NCI-H2029 (cell line): ENCODE measurements at regions not wholly inside any gene's neighbourhood (a gene's known extent, or its start where the extent isn't known, plus 50 kb on each side); places are given as distances from the start of the nearest gene placed in this dataset.

Experiments used
- DNase-seq: peaks from one replicate; lab custom pipeline; 2025; lab: John Stamatoyannopoulos, UW

- DNase-seq, result peak; percentile 30
Observed at GRCh38 chr2:121075006-121075551, 209.9 kb downstream of the TFCP2L1 start.

DNA sequence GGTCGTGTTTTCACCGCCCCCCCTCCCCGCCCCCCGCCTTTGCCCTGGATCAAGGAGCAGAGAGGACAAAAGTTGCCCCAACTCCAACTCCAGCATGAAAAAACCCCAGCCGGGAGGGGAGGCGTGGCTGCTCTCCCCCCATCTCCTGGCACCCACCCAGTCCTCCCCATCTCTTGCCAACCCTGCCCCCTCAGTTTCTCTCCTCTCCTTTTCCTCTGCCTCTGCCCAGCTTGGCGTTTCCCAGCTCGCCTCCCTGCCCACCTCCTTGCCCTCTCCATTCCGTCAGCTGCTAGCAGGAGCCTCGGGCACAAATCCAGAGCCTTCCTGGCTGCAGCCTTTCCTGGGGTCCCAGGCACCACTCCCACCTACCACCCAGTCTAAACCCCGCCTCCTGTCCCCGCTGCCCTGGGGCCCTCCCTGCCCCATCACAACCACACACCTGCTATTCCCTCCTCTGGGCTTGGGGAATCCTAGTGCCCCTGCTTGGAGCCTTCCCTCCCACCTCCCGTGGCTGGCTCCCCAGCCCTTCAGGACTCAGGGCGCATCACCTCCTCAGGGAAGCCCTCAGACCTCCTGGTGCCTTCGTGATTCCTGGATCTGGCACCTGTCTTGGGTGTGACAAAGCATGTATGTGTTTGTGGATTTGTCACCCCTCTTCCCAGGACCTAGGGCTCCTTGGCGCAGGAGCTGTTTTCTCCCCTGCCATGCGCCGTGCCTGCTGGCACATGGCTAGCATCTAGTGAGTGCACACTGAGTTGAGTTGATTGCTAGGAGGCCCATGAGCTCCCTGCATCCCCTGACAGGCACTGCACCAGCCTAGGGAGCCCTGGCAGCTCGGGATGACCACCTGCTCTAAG lies 209.1 kb downstream of the TFCP2L1 start:
- DNase-seq, result no peak

DNA sequence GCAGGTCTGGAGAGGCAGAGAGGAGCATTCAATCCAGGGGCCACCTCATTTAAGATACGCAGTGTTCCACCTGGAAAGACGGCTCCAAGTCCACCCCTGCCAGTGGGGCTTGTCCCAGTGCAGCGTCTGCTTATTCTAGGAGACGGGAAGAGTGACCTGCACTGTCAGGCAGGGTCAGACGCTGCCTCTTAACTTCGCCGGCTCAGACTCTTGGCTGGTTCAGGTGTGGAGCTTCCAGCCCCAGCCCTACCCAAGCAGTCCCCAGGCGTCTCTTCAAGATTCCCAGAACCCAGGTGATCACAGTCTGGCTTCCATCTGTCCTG lies 208.5 kb downstream of the TFCP2L1 start:
- no peak for DNase-seq

DNA sequence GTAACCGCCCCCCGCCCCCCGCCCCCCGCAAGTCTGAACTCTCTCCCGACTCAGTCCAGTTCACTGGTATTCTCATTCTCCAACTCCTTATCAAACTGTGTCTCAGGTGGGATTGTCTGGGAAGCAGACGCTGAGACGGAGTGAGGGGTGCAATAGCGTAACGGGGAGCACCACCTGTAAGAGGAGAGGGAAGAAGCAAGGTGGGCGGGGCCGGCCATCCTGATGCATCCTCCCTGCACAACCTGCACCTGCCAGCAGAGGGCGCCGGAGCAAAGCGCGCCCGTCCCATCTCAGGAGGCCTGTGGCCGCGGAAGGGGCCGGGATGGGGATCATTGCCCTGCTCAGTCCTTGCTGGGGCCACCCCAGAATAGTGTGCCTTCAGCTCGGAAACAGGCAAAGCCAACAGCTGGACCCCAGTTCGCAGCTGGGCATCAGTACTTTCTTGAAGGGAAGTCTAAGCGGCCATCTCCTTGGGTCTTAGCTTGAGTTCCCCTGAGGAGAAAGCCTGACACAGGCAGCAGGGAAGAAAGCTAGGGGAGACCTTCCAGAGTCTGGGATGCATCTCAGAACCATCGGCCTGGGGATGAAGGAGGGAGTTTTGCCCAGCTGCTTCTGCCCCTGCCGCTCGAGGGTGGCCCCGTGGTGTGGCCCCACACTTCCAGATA lies 208.0 kb downstream of the TFCP2L1 start:
- DNase-seq, result peak; percentile 31

GRCh38 chr2:121078899-121079298 lies 206.1 kb downstream of the TFCP2L1 start:
- DNase-seq, result no peak

- no peak for DNase-seq
Observed at GRCh38 chr2:121080013-121080772, 204.8 kb downstream of the TFCP2L1 start.

DNA sequence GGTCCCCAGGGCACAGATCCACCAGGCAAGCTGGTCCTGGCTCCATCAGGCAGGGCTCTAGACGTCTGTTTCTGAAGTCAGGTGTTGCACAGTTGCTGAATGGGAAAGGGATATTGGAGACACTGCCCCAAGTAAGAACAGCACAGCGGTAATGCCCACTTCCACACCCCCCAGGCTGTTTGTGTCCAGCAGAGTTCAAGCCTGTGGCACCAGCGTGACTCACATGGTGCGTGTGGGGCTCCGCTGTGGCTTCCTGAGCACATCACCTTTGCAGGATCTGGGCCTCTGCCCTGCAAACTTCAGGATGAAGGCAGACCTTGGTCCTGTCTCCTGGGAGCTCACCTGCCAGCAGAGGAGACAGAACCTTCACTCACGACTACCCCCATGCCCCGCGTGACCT lies 203.3 kb downstream of the TFCP2L1 start:
- no peak for DNase-seq

- no peak for DNase-seq
Observed at GRCh38 chr2:121082191-121082590, 202.8 kb downstream of the TFCP2L1 start.

GRCh38 chr2:121084130-121084680 lies 200.8 kb downstream of the TFCP2L1 start:
- no peak for DNase-seq

GRCh38 chr2:121085801-121086200 lies 199.2 kb downstream of the TFCP2L1 start:
- peak; percentile 44 for DNase-seq

DNA sequence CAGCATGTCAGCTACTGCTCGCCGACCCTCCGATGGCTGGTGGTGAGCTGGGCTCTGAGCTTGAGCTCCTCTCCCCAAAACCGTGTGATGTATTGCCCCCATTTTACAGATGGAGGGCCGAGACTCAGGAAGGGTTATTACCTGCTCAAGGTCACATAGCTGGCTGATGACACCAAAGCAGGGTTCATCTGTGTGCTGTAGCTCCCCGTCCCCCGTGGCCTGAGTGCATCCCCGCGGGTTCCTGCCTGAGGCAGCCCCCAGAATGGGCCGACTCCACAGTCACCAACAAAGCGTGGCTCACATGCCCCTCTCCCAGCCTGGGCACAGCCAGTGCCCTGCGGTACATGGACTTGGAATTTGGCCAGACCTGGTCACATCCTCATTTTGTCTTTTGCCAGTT lies 198.6 kb downstream of the TFCP2L1 start:
- no peak for DNase-seq

DNA sequence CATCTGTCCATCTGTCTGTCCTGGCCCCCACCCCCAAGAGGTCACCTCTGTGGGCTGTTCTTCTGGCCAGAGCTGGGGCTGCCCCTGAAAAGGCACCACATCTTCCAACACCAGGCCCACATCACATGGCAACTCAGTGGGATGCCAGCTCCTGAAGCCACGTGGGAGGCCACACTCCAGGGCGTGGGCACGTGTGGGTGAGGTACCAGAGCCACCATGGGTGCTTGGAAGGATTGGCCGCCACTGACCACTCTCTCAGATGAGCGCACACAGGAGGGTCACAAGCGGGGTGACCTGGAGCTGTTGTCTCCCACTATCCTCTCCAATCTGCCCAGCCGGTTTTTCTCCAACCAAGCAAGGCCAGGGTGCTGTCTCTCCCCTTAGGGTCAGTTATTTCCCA lies 197.9 kb downstream of the TFCP2L1 start:
- no peak for DNase-seq

DNA sequence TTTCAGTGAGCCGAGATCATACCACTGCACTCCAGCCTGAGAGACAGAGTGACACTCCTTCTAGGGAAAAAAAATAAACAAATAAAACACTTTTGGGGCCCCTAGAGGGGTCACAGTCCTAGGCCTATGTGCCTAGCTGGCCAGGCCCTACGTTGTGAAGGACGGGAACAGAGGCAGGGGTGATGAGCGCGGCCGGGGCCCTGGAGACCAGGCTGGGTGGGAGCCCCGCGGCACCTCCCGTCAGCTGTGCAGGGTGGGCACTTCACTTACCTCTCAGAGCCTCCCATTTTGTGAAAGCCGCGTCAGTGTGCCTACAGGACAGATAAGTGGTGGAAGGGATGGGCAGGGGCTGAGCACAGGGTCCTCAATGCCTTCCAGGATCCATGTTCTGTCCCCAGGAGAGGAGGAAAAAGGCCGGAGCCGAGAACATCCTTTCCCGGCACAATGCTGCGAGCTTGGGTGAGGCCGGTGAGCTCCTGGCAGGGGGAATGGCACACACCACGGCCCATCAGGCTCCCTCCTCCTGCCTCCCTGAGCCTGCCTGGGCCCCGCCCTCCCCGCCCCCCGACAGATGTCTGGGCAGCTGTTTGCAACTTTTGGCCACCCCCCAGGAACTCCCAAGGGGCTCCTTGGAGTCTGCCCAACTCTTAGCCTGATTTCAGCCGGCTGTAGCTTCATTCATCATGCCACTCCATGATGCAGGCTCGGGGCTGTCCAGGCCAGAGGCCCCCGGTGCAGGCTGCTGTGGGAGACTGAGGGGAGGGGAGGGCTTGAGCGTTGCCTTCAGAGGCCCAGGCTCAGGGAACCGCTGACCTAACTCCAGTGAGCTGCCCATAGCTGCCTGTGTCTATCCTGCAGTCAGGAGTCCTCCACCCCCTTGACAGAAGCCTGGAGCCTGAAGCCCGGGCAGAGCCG lies 196.5 kb downstream of the TFCP2L1 start:
- no peak for DNase-seq

DNA sequence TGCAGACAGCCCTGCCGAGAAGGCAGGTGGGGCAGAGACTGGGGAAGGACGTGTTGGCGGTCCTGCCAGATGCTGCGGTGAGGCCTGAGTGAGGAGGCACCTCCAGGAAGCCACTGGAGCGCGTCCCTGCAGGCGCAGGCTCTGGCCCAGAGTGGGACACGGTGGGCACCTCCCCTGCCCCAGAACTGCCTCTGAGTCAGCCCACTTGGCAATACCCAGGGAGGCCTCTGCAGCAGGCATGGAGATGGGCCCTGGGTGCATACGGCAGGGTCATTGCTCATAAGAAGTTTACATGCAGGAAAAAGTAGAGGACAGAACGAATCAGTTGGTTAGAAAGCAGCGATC lies 195.9 kb downstream of the TFCP2L1 start:
- no peak for DNase-seq

- DNase-seq, result peak; percentile 26
Observed at GRCh38 chr2:121090088-121090715, 194.8 kb downstream of the TFCP2L1 start.

- DNase-seq, result no peak
Observed at GRCh38 chr2:121092095-121092494, 192.9 kb downstream of the TFCP2L1 start.

- DNase-seq, result no peak
Observed at GRCh38 chr2:121093692-121094091, 191.3 kb downstream of the TFCP2L1 start.

- no peak for DNase-seq
Observed at GRCh38 chr2:121094101-121094500, 190.9 kb downstream of the TFCP2L1 start.

DNA sequence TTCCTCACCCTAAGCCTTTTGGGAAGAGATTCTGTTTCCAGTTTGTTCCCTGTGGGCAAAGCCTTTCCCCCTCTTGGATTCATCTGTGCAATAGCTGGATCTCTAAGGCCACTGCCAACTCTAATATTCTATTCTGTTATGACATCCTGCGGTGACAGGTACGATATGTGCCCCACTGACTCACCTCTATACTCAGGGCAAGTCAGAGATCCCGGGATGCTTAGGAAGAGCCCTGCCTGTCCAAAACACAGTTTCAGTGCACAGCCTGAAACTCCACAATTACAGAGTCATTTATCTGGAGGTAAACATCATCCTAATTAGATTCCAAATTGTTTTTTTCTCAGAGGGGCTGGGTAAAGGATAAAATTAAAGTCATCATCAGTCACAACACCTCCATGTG lies 190.2 kb downstream of the TFCP2L1 start:
- no peak for DNase-seq

DNA sequence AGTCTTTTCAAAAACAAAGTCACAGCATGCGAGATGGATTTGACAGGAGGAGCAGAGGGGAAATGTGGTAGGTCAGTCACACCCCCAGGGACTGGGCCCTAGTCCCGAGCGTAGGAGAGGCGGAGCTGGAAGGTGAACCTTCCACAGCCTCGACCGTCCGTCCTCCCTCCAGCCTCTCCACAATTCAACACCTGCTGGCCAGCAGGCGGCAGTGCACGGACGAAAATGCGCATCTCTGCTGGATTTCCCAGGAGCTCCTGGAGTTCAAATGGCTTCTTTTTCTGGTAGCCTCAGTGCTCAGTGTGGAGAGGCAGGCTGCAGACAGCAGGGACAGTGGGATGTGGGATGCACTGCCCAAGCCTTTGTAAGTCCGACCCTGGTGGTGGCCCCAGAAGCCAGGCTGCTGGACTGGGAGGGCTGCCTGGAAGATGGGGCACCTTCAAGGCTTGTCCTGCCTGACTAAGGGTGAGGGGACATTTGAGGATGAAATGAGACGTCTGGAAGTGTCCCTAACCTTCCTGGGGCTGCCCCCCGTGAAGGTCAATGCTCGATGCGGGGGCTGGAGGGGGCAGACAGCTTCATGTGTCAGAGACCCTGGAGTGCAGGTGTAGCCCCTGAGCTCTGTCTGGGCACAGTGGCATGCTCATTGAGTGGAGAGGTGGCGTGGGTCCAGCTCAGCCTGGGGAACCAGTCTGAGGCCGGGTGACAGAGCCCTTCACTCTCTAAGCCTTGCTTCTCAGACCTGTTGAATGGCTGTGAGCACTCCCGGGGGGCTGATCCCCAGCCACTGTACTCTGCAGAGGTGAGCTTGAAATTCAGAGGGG lies 189.5 kb downstream of the TFCP2L1 start:
- peak; percentile 69 for DNase-seq
